Chondrocyte (in vitro differentiated cells): ENCODE measurements at regions not wholly inside any gene's neighbourhood (a gene's known extent, or its start where the extent isn't known, plus 50 kb on each side); places are given as distances from the start of the nearest gene placed in this dataset.

Experiments
- DNase-seq: peaks from one replicate; pipeline ENCODE4 v3.0.0; 2021; ENCODE audit warnings: mixed read lengths, low spot score
- H3K27ac Mint-ChIP-seq: one replicate; pipeline ENCODE4 v1.8.0; 2021; ENCODE audit warnings: mild to moderate bottlenecking, moderate library complexity, mixed read lengths; ENCODE audit not compliant: unreplicated experiment
- H3K27me3 Mint-ChIP-seq: 2 replicates; pipeline ENCODE4 v1.8.0; 2021; ENCODE audit warnings: low read depth, mixed read lengths
- H3K36me3 Mint-ChIP-seq: 2 replicates; pipeline ENCODE4 v1.8.0; 2021; ENCODE audit warnings: low read depth, mixed read lengths
- H3K4me1 Mint-ChIP-seq: 2 replicates; pipeline ENCODE4 v1.8.0; 2021; ENCODE audit warnings: low read depth, mild to moderate bottlenecking, mixed read lengths
- H3K4me3 Mint-ChIP-seq: one replicate; pipeline ENCODE4 v1.8.0; 2021; ENCODE audit warnings: mild to moderate bottlenecking, moderate library complexity, mixed read lengths; ENCODE audit not compliant: unreplicated experiment
- H3K9me3 Mint-ChIP-seq: 2 replicates; pipeline ENCODE4 v1.8.0; 2021; ENCODE audit warnings: low read depth, mixed read lengths
- TF ChIP-seq, protein P1 (sequence below): fragments of 200-600 bp; sonication (generic); IDR thresholded peaks from 2 replicates; pipeline ENCODE4 v1.5.0; 2021; ENCODE audit warnings: antibody characterized with exemption, mild to moderate bottlenecking, moderate library complexity

DNA sequence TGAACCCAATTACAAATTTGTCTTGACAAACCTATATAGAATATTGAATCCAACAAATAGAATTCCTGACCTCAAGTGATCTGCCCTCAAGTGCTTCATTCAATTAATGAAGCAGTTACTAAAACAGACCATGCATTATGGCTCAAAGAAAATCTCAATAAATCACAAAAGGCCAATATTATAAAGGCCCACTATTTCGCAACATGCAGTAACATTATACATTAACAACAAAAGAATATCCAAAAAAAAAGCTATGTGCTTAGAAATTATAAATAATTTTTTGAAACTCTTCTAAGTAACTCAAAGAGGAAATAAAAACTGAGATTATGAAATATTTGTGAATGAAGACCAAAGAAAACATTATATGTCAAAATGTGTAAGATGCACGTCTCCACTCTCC lies 177.7 kb downstream of the ZNF674 start:
- TF ChIP-seq, protein P1, sequence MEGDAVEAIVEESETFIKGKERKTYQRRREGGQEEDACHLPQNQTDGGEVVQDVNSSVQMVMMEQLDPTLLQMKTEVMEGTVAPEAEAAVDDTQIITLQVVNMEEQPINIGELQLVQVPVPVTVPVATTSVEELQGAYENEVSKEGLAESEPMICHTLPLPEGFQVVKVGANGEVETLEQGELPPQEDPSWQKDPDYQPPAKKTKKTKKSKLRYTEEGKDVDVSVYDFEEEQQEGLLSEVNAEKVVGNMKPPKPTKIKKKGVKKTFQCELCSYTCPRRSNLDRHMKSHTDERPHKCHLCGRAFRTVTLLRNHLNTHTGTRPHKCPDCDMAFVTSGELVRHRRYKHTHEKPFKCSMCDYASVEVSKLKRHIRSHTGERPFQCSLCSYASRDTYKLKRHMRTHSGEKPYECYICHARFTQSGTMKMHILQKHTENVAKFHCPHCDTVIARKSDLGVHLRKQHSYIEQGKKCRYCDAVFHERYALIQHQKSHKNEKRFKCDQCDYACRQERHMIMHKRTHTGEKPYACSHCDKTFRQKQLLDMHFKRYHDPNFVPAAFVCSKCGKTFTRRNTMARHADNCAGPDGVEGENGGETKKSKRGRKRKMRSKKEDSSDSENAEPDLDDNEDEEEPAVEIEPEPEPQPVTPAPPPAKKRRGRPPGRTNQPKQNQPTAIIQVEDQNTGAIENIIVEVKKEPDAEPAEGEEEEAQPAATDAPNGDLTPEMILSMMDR = no peak
- no peak for DNase-seq
- H3K27me3 Mint-ChIP-seq = no peaks in the 10 kb centered on the region
- H3K9me3 Mint-ChIP-seq = no peaks in the 10 kb centered on the region
- no peaks in the 10 kb centered on the region for H3K36me3 Mint-ChIP-seq
- H3K27ac Mint-ChIP-seq = no peak overlapping the region
- H3K4me1 Mint-ChIP-seq = no peaks in the 10 kb centered on the region
- no peak overlapping the region for H3K4me3 Mint-ChIP-seq

DNA sequence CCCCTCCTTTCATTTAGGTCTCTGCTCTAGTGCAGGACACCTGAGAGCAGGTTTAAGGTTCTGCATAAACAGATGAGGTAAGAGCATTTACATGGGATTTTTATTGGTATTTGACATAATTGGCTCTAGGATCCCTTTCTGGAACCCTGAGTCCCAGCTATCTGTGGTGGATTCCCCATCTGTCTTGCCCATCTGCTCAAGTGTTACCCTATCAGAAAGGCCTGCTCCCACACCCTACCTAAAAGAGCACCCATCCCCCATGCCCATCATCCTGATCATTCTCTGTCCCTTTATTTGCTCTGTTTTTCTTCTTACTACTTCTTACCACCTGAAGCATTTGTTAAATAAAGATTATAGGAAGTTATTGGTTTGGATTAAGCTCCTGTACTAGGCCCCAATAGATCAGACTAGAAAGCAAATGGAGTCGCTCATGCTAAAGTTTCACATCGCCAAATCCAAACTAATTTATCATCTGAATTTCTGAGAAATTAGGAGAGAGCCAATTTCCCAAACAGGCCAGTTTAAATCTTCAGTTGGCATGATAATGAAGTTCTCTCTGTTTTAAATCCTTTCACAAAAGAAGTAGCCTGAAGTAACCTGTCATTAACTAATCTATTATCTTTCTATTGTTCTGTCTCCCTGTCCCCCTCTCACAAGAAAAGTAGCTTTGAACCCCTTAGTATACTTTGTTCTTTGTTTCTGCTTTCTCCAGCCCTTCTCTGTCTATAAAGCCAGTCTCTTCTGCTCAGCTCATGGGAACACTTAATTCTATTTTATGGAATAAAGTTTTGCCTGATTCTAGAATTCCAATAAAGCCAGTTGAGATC lies 178.6 kb downstream of the ZNF674 start:
- no peak for DNase-seq
- H3K36me3 Mint-ChIP-seq = no peaks in the 10 kb centered on the region
- H3K27me3 Mint-ChIP-seq = no peaks in the 10 kb centered on the region
- H3K9me3 Mint-ChIP-seq = no peaks in the 10 kb centered on the region
- H3K4me3 Mint-ChIP-seq = no peak overlapping the region
- TF ChIP-seq, protein P1 = no peak
- no peak overlapping the region for H3K27ac Mint-ChIP-seq
- H3K4me1 Mint-ChIP-seq = no peaks in the 10 kb centered on the region

DNA sequence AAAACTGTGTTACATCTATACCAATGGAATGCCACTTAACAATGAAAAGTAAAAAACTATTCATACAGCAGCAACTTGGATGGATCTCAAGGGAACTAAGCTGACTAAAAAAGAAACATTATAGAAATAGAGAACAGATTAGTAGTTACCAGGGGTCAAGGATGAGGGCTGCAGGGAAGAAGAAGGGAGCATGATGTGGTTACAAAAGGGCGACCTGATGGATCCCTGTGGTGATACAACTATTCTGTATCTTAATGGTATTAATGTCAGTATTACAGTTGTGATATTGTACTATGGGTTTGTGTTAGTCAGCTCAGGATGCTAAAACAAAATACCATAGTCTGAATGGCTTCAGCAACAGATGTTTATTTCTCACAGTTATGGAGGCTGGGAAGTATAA lies 190.7 kb downstream of the ZNF674 start:
- H3K4me3 Mint-ChIP-seq = no peak overlapping the region
- H3K4me1 Mint-ChIP-seq = no peaks in the 10 kb centered on the region
- no peak for DNase-seq
- TF ChIP-seq, protein P1 = no peak
- no peak overlapping the region for H3K27ac Mint-ChIP-seq
- H3K9me3 Mint-ChIP-seq = peaks cover 39% of the 10 kb centered on the region
- H3K27me3 Mint-ChIP-seq = no peaks in the 10 kb centered on the region
- no peaks in the 10 kb centered on the region for H3K36me3 Mint-ChIP-seq

DNA sequence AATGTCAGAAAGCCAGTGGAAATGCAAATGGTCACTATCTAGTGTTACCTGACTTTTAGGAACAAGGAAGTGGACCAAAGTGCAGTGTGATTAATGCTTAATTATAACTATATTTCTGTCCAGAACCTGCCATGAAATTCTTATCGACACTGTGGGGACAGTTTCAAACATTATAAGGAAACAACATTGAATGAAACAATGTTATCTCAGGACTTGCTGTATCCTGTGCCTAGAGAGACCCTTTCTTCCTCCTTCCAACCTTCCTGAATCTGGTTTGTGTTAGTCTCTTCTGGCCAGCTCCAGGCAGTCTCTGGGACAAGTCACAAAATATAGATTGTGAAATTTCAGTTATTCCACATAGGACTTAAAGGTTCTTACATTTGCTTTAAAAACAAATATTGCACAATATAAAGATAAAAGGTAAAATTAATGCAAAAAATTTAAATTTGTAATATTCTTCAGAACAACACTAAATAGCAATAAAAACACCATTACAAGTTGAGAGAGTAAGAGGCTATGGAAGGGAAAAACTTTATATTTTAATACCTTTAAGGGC lies 203.4 kb downstream of the ZNF674 start:
- Mint-ChIP-seq H3K36me3 (peaks cover 1% of the 10 kb centered on the region), H3K9me3 (peaks cover 20% of the 10 kb centered on the region), H3K4me1 (no peaks in the 10 kb centered on the region), H3K27me3 (no peaks in the 10 kb centered on the region), H3K4me3 (no peak overlapping the region), H3K27ac (no peak overlapping the region)
- TF ChIP-seq, protein P1 = no peak
- no peak for DNase-seq

DNA sequence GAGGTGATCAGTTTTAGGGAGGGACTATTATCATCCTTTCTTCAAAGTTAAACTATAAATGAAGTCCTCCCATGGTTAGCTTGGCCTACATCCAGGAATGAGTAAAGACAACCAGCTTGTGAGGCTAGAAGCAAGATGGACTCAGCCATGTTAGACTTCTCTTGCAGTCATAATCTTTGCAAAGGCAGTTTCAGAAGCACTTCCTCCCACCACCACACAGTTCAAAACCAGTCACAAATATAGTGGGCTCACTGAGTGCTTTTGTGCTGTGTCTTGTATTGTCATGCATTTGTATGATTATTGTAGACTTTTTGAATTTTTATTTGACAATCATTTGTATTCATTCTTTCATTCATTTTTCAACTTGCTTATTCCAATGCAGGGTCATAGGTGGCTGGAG lies 204.5 kb downstream of the ZNF674 start:
- Mint-ChIP-seq H3K4me1 (no peaks in the 10 kb centered on the region), H3K9me3 (peaks cover 22% of the 10 kb centered on the region), H3K36me3 (peaks cover 1% of the 10 kb centered on the region), H3K27ac (no peak overlapping the region), H3K27me3 (no peaks in the 10 kb centered on the region), H3K4me3 (no peak overlapping the region)
- TF ChIP-seq, protein P1 = no peak
- DNase-seq = no peak
